Inflammatory macrophage treated with lipopolysaccharide for 4 hours (primary cell): ENCODE measurements at regions not wholly inside any gene's neighbourhood (a gene's known extent, or its start where the extent isn't known, plus 50 kb on each side); places are given as distances from the start of the nearest gene placed in this dataset.
A peak's percentile ranks its signal among the peaks of the same experiment; 100 is the strongest.

ENCODE experiments used
- DNase-seq: peaks from one replicate; pipeline ENCODE4 v3.0.0-alpha.2; 2020

- DNase-seq = no peak
These were observed 50.4 kb upstream of the CTIF start for GRCh38 chr18:48488388-48488850.

GRCh38 chr18:48486754-48487153, 52.1 kb upstream of the CTIF start:
- no peak for DNase-seq

GRCh38 chr18:48485828-48486405, 52.9 kb upstream of the CTIF start:
- no peak for DNase-seq

DNA sequence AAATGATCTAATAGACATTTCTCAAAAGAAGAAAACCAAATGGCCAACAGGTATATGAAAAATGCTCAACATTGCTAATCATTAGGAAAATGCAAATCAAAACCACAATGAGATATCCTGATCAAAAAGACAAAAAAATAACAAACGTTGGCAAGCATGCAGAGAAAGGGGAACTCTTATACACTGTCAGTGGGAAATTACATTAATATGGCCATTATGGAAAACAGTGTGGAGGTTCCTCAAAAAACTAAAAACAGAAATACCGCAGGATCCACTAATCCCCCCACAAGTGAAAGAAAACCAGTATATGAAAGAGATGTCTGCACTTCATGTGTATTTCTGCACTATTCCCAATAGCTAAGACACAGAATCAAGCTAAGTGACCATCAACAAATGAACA, 57.7 kb upstream of the CTIF start:
- DNase-seq = peak; percentile 38

DNA sequence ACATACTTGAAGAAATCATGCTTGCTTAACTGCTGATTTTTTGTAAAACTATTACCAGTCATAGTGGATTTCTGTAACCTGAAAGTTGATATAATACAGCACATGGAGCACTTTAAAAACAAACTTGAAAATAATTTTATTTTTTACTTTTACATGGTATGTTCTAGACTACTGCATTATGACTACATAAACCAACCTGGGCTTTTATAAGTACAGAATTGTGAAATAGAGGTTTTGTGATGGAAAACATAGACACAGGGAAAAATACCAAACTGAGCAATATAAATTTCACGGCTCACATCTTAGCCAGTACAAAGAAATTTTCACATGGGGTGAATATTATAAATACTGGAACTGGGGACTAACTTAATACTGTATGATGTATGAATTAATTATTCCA, 59.3 kb upstream of the CTIF start:
- DNase-seq = no peak

DNA sequence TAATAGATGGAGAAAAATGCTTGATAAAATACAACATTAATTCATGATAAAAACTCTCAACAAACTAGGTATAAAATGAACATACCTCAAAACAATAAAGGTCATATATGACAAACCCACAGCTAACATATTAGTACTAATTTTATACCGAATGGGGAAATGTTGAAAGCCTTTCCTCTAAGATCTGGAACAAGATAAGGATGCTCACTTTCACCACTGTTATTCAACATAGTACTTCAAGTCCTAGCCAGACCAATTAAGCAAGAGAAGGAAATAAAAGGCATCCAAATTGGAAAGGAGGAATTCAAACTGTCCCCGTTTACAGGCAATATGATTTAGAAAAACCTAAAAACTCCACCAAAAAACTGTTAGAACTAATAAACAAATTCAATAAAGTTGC, 61.5 kb upstream of the CTIF start:
- DNase-seq = no peak

DNA sequence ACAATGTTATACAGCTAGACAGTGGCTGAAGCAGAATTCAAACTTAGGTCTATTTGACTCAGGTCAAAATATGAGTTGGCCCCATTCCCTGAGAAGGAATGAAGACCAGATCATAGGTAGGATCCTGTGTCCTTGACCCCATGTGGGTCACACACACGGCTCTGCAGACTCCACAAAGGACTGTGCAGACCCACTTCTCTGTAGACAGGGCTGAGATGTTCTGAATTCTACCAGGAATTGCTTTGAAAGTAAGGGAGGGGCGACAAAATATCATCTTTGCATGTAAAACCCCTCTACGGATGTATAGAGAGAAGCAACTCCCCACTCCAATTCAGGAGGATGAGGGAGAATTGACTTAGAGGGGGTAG, 62.3 kb upstream of the CTIF start:
- no peak for DNase-seq

GRCh38 chr18:48475635-48476549, 62.9 kb upstream of the CTIF start:
- peak; percentile 72 for DNase-seq

GRCh38 chr18:48473816-48474215, 64.6 kb upstream of the ZBTB7C start:
- no peak for DNase-seq

DNA sequence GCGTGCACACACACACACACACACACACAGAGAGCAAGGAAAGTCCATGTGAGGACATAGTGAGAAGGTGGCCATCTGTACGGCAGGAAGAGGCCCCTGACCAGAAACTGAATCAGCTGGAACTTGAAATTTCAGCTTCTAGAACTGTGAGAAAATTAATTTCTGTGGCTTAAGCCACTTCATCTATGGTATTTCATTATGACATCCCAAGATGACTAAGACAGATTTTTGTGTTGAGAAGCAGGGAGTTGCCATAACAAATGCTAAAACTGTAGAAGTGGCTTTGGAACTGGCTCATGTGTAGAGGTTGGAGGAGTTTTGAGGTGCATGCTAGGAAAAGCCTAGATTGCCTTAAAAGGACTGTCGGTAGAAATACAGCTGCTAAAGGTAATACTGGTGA, 63.4 kb upstream of the ZBTB7C start:
- DNase-seq = peak; percentile 9

- DNase-seq = no peak
These were observed 61.4 kb upstream of the ZBTB7C start for GRCh38 chr18:48470484-48471180.

DNA sequence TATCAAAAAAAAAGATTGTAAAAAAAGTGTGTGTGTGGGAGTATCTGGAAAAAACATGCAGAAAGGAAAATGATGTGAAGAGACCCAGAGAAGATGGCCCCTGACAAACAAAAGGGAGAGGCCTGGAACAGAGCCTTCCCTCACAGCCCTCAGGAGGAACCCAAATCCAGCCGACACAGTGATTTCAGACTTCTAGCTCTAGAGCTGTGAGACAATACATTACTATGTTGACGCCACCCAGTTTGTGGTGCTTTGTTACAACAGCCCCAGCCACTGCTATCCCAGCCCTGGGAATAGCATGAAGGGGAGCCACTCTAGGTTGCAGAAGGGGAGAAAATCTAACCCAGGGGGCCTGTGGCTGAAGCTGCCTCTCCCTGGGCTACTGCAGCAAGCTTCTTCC, 59.0 kb upstream of the ZBTB7C start:
- no peak for DNase-seq

DNA sequence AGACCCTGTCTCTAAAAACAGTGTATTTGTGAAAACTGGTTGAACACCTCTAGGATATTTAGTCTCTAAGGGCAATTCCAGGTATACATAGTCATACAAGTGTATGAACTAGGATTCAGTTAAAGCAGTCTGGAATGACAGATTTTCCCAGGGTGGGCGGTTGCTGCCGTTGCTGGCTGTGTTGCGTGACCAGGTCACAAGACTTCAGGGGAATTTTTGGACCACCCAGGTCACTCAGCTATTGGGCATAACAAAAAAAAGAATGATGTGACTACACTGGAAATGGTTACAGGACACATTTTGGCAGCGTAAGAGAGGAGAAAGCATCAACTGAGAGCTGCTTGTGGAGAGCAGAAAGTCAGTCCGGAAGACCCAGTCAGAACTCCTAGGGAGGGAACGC, 58.0 kb upstream of the ZBTB7C start:
- DNase-seq = no peak

DNA sequence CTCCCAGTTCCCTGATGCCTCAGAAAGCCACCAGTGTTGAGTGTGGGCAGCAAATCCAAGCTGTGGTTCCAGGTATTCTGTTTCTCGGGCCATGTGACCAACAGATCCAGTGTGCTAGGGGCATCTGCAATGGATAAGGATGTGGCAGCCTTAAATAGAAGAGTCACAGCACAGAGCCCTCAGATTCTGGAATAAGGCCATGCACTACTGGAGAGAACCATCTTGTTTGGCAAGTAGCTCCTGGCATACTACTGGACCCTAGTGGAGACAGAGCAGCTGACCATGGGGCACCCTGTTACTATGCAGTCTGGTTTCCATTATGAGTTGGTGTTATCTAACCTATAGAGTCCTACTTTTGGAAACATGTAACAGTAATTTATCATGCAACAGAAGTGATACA, 53.3 kb upstream of the ZBTB7C start:
- no peak for DNase-seq

- no peak for DNase-seq
These were observed 51.9 kb upstream of the ZBTB7C start for GRCh38 chr18:48460929-48461583.

- DNase-seq = peak; percentile 86
These were observed 50.3 kb upstream of the ZBTB7C start for GRCh38 chr18:48459465-48459864.

DNA sequence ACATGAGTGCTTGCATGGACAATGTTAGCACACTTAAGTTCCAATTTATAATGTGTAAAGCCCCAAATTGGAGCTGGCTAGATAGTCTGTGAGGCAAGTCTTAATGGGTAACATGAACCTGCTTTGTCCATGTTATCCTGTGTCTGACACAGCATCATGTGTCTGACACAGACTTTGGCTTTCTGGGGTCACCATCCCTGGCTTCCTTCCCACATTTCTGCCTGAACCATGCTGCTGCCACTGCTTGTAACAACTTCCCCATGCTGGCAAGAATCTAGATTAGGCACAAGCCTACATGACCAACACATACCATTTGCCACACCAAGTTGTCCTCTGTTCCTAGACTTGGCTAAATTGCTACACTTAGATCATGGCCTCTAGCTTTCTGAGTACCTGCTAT, 49.8 kb upstream of the ZBTB7C start:
- DNase-seq = peak; percentile 60
